HL-60 (cell line): ENCODE measurements at regions not wholly inside any gene's neighbourhood (a gene's known extent, or its start where the extent isn't known, plus 50 kb on each side); places are given as distances from the start of the nearest gene placed in this dataset.

Experiments used
- GABPA ChIP-seq: IDR thresholded peaks from 2 replicates; pipeline ENCODE4 v1.6.1; 2012; ENCODE audit warnings: low read depth
- SPI1 ChIP-seq: IDR thresholded peaks from 2 replicates; pipeline ENCODE4 v1.6.1; 2012; ENCODE audit warnings: low read depth, mild to moderate bottlenecking, borderline replicate concordance
- TF ChIP-seq, protein P1 (sequence below): IDR thresholded peaks from one replicate; pipeline ENCODE4 v1.5.1; 2011; ENCODE audit warnings: low read length, control low read depth, inconsistent platforms; ENCODE audit not compliant: insufficient read depth

DNA sequence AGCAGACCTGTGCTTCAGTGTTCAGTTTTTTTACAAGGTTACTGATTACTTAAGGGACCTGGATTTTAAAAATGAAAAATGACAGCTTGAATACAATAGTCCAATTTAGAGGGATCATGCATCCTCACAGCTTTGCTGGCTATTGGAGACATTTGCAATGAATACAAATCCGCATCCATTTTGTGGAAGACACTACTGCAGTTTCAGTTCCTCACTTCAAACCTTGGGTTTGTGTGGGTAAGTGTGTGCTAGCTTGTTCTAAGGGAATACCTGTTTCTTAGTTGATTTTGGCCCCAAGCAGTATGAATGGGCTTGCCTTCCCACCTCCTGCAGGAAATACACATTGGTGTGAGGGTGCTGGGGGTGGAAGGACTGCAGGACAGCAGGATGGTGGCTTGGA is 222.4 kb downstream of the OLFM4 start:
- TF ChIP-seq, protein P1, sequence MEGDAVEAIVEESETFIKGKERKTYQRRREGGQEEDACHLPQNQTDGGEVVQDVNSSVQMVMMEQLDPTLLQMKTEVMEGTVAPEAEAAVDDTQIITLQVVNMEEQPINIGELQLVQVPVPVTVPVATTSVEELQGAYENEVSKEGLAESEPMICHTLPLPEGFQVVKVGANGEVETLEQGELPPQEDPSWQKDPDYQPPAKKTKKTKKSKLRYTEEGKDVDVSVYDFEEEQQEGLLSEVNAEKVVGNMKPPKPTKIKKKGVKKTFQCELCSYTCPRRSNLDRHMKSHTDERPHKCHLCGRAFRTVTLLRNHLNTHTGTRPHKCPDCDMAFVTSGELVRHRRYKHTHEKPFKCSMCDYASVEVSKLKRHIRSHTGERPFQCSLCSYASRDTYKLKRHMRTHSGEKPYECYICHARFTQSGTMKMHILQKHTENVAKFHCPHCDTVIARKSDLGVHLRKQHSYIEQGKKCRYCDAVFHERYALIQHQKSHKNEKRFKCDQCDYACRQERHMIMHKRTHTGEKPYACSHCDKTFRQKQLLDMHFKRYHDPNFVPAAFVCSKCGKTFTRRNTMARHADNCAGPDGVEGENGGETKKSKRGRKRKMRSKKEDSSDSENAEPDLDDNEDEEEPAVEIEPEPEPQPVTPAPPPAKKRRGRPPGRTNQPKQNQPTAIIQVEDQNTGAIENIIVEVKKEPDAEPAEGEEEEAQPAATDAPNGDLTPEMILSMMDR = no peak
- TF ChIP-seq GABPA = no peak
- no peak for TF ChIP-seq SPI1
